PC-3 (cell line): ENCODE measurements at regions not wholly inside any gene's neighbourhood (a gene's known extent, or its start where the extent isn't known, plus 50 kb on each side); places are given as distances from the start of the nearest gene placed in this dataset.
"Not testable (repeated sequence)": the region's sequence is repeated elsewhere in the genome, so short reads cannot be mapped to it uniquely, and the experiment has no call there.

Source experiments
- ATAC-seq: fragments of 200-7000 bp; cut with Tn5 transposase; 2 replicates; pipeline ENCODE4 v1.9.1; 2020; ENCODE audit warnings: mild to moderate bottlenecking, moderate library complexity
- BruUV-seq: library from RNA; stranded (reverse); fragments of 400-500 nt; replicated peaks from 2 replicates; lab custom pipeline; 2021; lab: Mats Ljungman, UMichigan
- CTCF ChIA-PET: fragments of 300-600 bp; sonication (Branson Sonifier 250); formaldehyde crosslinking; loops from one replicate; lab custom pipeline; 2022; ENCODE audit warnings: antibody characterized with exemption; lab: Charles Lee
- POLR2A ChIA-PET: fragments of 300-600 bp; sonication (Branson Sonifier 250); formaldehyde crosslinking; loops from one replicate; lab custom pipeline; 2022; ENCODE audit warnings: antibody characterized with exemption; ENCODE audit not compliant: unreplicated experiment; lab: Charles Lee
- DNase-seq: peaks from one replicate; pipeline ENCODE4 v3.0.0-alpha.2; 2015
- H2AFZ ChIP-seq: fragments of 300-600 bp; sonication (generic); 2 replicates; pipeline ENCODE4 v1.6.0; 2016; ENCODE audit warnings: antibody characterized with exemption, low read length
- H3F3A ChIP-seq: fragments of 300-600 bp; sonication (generic); one replicate; pipeline ENCODE4 v1.6.0; 2017; ENCODE audit warnings: antibody characterized with exemption, low read length, control low read depth, mild to moderate bottlenecking; ENCODE audit not compliant: unreplicated experiment
- H3K27ac ChIP-seq: fragments of 300-600 bp; sonication (generic); 2 replicates; pipeline ENCODE4 v1.5.1; 2016; ENCODE audit warnings: mild to moderate bottlenecking, low read length
- H3K27me3 ChIP-seq: fragments of 300-600 bp; sonication (generic); 2 replicates; pipeline ENCODE4 v1.6.1; 2016; ENCODE audit warnings: low read length, mixed read lengths
- H3K36me3 ChIP-seq: fragments of 300-600 bp; sonication (generic); 2 replicates; pipeline ENCODE4 v1.6.1; 2016; ENCODE audit warnings: low read depth, mixed run types, low read length, mixed read lengths
- H3K4me1 ChIP-seq: fragments of 300-600 bp; sonication (generic); 2 replicates; pipeline ENCODE4 v1.5.1; 2016; ENCODE audit warnings: low read length; ENCODE audit not compliant: insufficient read depth
- H3K4me2 ChIP-seq: fragments of 300-600 bp; sonication (generic); 2 replicates; pipeline ENCODE4 v1.6.0; 2016; ENCODE audit warnings: low read length
- H3K4me3 ChIP-seq: fragments of 300-600 bp; sonication (generic); 2 replicates; pipeline ENCODE4 v1.5.1; 2016; ENCODE audit warnings: mild to moderate bottlenecking, low read length, mixed read lengths
- H3K79me2 ChIP-seq: fragments of 300-600 bp; sonication (generic); 2 replicates; pipeline ENCODE4 v1.6.1; 2017; ENCODE audit warnings: low read length, mixed read lengths
- H3K9ac ChIP-seq: fragments of 300-600 bp; sonication (generic); 2 replicates; pipeline ENCODE4 v1.6.0; 2016; ENCODE audit warnings: mild to moderate bottlenecking, low read length
- H3K9me2 ChIP-seq: fragments of 300-600 bp; sonication (generic); replicated peaks from 2 replicates; pipeline ENCODE4 v1.6.1; 2016; ENCODE audit warnings: mixed run types, low read length, mixed read lengths
- H3K9me3 ChIP-seq: fragments of 300-600 bp; sonication (generic); 2 replicates; pipeline ENCODE4 v1.6.1; 2016; ENCODE audit warnings: low read length, mixed read lengths
- H4K20me1 ChIP-seq: fragments of 300-600 bp; sonication (generic); 2 replicates; pipeline ENCODE4 v1.6.1; 2016; ENCODE audit warnings: low read length, mixed read lengths
- EZH2 ChIP-seq: fragments of 300-600 bp; sonication (generic); IDR thresholded peaks from one replicate; pipeline ENCODE4 v1.6.1; 2017; ENCODE audit warnings: antibody characterized with exemption, mild to moderate bottlenecking, low read length; ENCODE audit not compliant: unreplicated experiment
- EZH2phosphoT487 ChIP-seq: fragments of 300-600 bp; sonication (generic); IDR thresholded peaks from 2 replicates; pipeline ENCODE4 v1.6.1; 2018; ENCODE audit warnings: mild to moderate bottlenecking, antibody characterized with exemption, low read length, borderline replicate concordance
- intact Hi-C: fragments of 100-400 bp; cut with micrococcal nuclease; formaldehyde crosslinking; loops from 2 replicates; pipeline ENCODE4 v1.9.0; 2023
- TF ChIP-seq, protein P1 (sequence below): fragments of 300-600 bp; sonication (generic); conservative IDR thresholded peaks from 2 replicates; pipeline ENCODE4 v1.5.1; 2017; ENCODE audit warnings: antibody characterized with exemption, low read depth, mild to moderate bottlenecking, low read length

DNA sequence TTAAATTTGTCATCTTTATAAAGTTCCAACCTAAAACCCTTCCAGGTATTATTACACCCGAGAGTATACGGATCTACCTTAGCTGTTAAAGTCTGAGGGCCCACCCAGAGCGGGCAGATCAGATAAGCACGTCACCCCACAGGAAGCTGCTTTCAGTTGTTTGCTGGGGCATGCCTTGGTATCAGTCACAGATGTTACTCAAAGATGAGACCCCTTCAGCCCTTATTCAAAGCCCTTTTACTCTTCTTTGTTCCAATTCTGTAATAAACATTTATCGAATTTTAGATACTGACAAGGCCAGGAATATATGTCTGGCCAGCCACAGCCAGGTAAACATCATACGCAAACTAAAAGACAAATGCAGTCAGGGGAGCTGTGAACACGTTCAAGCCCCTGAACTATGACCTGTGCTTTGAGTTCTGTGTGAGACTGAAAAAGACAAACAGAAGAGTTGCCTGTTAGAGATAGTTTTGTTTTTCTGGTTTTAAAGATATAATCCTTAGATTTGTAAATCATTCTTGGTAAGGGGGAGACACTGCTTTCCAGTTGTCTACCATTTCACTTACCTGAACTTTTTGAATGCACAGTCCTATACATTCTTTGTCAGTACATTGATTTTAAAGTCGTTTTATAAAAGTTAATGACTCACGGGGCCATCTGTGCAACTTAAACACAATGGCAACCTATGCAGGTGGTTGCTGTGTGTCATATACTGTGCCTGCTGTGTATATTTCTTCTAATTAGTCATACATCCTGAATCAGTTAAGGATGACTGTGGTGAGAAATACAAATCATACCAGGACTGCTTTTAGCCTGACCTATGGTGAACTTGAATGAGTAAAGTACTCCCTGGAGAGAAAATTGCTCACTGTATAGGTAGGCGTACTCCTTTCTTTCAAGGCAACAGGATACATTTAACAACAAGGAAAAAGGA lies 100.5 kb upstream of the ITPRID2 start:
- TF ChIP-seq EZH2: no peak
- no peak for TF ChIP-seq EZH2phosphoT487
- TF ChIP-seq, protein P1, sequence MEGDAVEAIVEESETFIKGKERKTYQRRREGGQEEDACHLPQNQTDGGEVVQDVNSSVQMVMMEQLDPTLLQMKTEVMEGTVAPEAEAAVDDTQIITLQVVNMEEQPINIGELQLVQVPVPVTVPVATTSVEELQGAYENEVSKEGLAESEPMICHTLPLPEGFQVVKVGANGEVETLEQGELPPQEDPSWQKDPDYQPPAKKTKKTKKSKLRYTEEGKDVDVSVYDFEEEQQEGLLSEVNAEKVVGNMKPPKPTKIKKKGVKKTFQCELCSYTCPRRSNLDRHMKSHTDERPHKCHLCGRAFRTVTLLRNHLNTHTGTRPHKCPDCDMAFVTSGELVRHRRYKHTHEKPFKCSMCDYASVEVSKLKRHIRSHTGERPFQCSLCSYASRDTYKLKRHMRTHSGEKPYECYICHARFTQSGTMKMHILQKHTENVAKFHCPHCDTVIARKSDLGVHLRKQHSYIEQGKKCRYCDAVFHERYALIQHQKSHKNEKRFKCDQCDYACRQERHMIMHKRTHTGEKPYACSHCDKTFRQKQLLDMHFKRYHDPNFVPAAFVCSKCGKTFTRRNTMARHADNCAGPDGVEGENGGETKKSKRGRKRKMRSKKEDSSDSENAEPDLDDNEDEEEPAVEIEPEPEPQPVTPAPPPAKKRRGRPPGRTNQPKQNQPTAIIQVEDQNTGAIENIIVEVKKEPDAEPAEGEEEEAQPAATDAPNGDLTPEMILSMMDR: no peak
- DNase-seq: peak; percentile 95
- TSS peak; percentile 74 for BruUV-seq
- Histone ChIP-seq H3K4me1 (peaks cover 57% of the 10 kb centered on the region), H3K9me3 (0 out of 2 replicates have a peak, but pooled peaks cover 4% of the 10 kb centered on the region), H3K79me2 (no peaks in the 10 kb centered on the region), H3F3A (no peaks in the 10 kb centered on the region), H3K9me2 (no peaks in the 10 kb centered on the region), H3K4me2 (peak overlapping the region; percentile 66), H3K27ac (peak overlapping the region; percentile 96), H3K27me3 (no peaks in the 10 kb centered on the region), H4K20me1 (no peaks in the 10 kb centered on the region), H2AFZ (peak overlapping the region; percentile 23), H3K9ac (peak overlapping the region; percentile 78), H3K36me3 (0 out of 2 replicates have a peak, but pooled peaks cover 6% of the 10 kb centered on the region), H3K4me3 (0 out of 2 replicates have a peak overlapping the region, but pooled peaks have one; percentile 2)
- intact Hi-C loops: loop anchor here (1.0 to 5.0 kb wide), 3 partner anchors 19 to 101 kb away; partner anchors contain the start of gene ITPRID2
- ChIA-PET POLR2A (no interaction called here), CTCF (no interaction called here)
- ATAC-seq: peak; percentile 96

DNA sequence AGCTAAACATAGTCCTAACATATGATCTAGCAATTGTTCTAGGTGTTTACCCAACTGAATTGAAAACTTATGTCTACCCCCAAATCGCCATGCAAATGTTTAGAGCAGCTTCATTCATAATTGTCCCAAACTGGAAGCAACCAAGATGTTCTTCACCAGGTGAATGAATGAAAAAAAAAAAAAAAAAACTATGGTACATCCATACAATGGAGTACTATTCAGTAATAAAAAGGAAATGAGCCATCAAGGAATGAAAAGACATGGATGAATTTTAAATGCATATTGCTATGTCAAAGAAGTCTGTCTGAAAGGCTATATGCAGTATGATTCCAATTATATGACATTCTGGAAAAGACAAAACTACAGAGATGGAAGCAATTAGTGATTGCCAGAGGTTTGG lies 98.6 kb upstream of the ITPRID2 start:
- no peak overlapping the region for H3K27ac ChIP-seq
- no peak overlapping the region for H3K4me3 ChIP-seq
- TF ChIP-seq EZH2phosphoT487 (no peak), EZH2 (no peak)
- TF ChIP-seq, protein P1: no peak
- H3K9me2 ChIP-seq: no peaks in the 10 kb centered on the region
- peaks cover 44% of the 10 kb centered on the region for H3K4me1 ChIP-seq
- H3K9ac ChIP-seq: no peak overlapping the region
- no peak for DNase-seq
- H3K4me2 ChIP-seq: no peak overlapping the region
- intact Hi-C loops: loop anchor here (5.0 kb wide), 1 partner anchor 99 kb away; the partner anchor contains the start of gene ITPRID2
- ChIA-PET POLR2A (no interaction called here), CTCF (no interaction called here)
- H3K9me3 ChIP-seq: 0 out of 2 replicates have a peak, but pooled peaks cover 4% of the 10 kb centered on the region
- H3K27me3 ChIP-seq: no peaks in the 10 kb centered on the region
- no peaks in the 10 kb centered on the region for H3K79me2 ChIP-seq
- BruUV-seq: no TSS peak
- H3K36me3 ChIP-seq: 0 out of 2 replicates have a peak, but pooled peaks cover 6% of the 10 kb centered on the region
- no peak for ATAC-seq
- no peak overlapping the region for H2AFZ ChIP-seq
- no peaks in the 10 kb centered on the region for H4K20me1 ChIP-seq
- H3F3A ChIP-seq: no peaks in the 10 kb centered on the region

GRCh38 chr2:181798022-181798421 lies 93.5 kb upstream of the ITPRID2 start:
- Histone ChIP-seq H3K79me2 (no peaks in the 10 kb centered on the region), H3K4me3 (no peak overlapping the region), H3K9me2 (no peaks in the 10 kb centered on the region), H3K4me2 (no peak overlapping the region), H3F3A (no peaks in the 10 kb centered on the region), H3K27ac (no peak overlapping the region), H3K9ac (no peak overlapping the region), H3K4me1 (no peaks in the 10 kb centered on the region), H4K20me1 (no peaks in the 10 kb centered on the region), H2AFZ (no peak overlapping the region), H3K36me3 (0 out of 2 replicates have a peak, but pooled peaks cover 1% of the 10 kb centered on the region), H3K9me3 (no peaks in the 10 kb centered on the region), H3K27me3 (no peaks in the 10 kb centered on the region)
- ChIA-PET POLR2A (no interaction called here), CTCF (no interaction called here)
- DNase-seq (no peak), ATAC-seq (no peak)
- intact Hi-C loops: no loop called here
- TF ChIP-seq EZH2phosphoT487 (no peak), EZH2 (no peak)
- TF ChIP-seq, protein P1: no peak
- BruUV-seq: no TSS peak

DNA sequence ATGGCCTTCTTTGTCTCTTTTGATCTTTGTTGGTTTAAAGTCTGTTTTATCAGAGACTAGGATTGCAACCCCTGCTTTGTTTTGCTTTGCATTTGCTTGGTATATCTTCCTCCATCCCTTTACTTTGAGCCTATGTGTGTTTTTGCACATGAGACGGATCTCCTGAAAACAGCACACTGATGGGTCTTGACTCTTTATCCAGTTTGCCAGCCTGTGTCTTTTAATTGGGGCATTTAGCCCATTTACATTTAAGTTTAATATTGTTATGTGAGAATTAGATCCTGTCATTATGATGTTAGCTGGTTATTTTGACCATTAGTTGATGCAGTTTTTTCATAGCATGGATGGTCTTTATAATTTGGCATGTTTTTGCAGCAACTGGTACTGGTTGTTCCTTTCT lies 89.2 kb upstream of the ITPRID2 start:
- H3K9ac ChIP-seq, BruUV-seq, H3K27ac ChIP-seq, ATAC-seq, H3K9me3 ChIP-seq, H2AFZ ChIP-seq, H3K27me3 ChIP-seq, H3K4me2 ChIP-seq, H3K36me3 ChIP-seq, H3K4me3 ChIP-seq, intact Hi-C loops, H3F3A ChIP-seq, POLR2A ChIA-PET, CTCF ChIA-PET, H3K79me2 ChIP-seq, DNase-seq, H3K9me2 ChIP-seq, H4K20me1 ChIP-seq: not testable (repeated sequence)
- peaks cover 13% of the 10 kb centered on the region for H3K4me1 ChIP-seq
